OCI-LY7 (cell line): ENCODE measurements at regions not wholly inside any gene's neighbourhood (a gene's known extent, or its start where the extent isn't known, plus 50 kb on each side); places are given as distances from the start of the nearest gene placed in this dataset.

Experiments used
- CTCF ChIP-seq: fragments of 200-600 bp; sonication (generic); conservative IDR thresholded peaks from 2 replicates; pipeline ENCODE4 v1.5.1; 2014; ENCODE audit warnings: mild to moderate bottlenecking, antibody characterized with exemption, low read length, moderate library complexity, mixed read lengths
- EZH2phosphoT487 ChIP-seq: fragments of 200-600 bp; sonication (generic); IDR thresholded peaks from 2 replicates; pipeline ENCODE4 v1.6.1; 2018; ENCODE audit warnings: low read depth, borderline replicate concordance, mild to moderate bottlenecking, mixed run types, antibody characterized with exemption, low read length, moderate library complexity, mixed read lengths

- no peak for TF ChIP-seq CTCF
- TF ChIP-seq EZH2phosphoT487 = no peak
These were observed 107.7 kb downstream of the HNMT start for GRCh38 chr2:138071720-138072719.
